Suprapubic skin (tissue), 3 donors: ENCODE measurements at regions not wholly inside any gene's neighbourhood (a gene's known extent, or its start where the extent isn't known, plus 50 kb on each side); places are given as distances from the start of the nearest gene placed in this dataset.

Experiments used
- CTCF ChIP-seq, 2 donors: fragments of 200-600 bp in 1 of 2; fragments of 450-650 bp in 1 of 2; sonication (generic) in 1 of 2; IDR thresholded peaks; one replicate each; pipeline ENCODE4 v1.5.1; 2016 to 2019; ENCODE audit warnings: antibody characterized with exemption in 2 of 2, mild to moderate bottlenecking in 1 of 2, moderate library complexity in 1 of 2
- EP300 ChIP-seq: sonication (generic); formaldehyde crosslinking; IDR thresholded peaks from one replicate; pipeline ENCODE4 v1.6.1; 2017; ENCODE audit warnings: antibody characterized with exemption
- POLR2A ChIP-seq, 2 donors: fragments of 450-650 bp; IDR thresholded peaks; one replicate each; pipeline ENCODE4 v1.6.1; 2017; ENCODE audit warnings: antibody characterized with exemption in 2 of 2, mild to moderate bottlenecking in 2 of 2, moderate library complexity in 2 of 2

- TF ChIP-seq CTCF (IDR thresholded peaks at IDR 0.05) = no peak
- TF ChIP-seq POLR2A (IDR thresholded peaks at IDR 0.05) = no peak
- no peak for TF ChIP-seq EP300
Observed at GRCh38 chr16:80060470-80060869, 459.9 kb upstream of the MAF start.
